Sigmoid colon (tissue), 4 donors: ENCODE measurements at regions not wholly inside any gene's neighbourhood (a gene's known extent, or its start where the extent isn't known, plus 50 kb on each side); places are given as distances from the start of the nearest gene placed in this dataset.

Source experiments
- CTCF ChIP-seq, 4 experiments: fragments of 450-650 bp in 3 of 4; fragments of 200-600 bp in 1 of 4; IDR thresholded peaks; one replicate each; pipeline ENCODE4 v1.5.1; 2016 to 2019; ENCODE audit warnings: antibody characterized with exemption in 4 of 4, mild to moderate bottlenecking in 3 of 4, moderate library complexity in 2 of 4
- EP300 ChIP-seq, 4 donors: sonication (generic); formaldehyde crosslinking; IDR thresholded peaks; one replicate each; pipeline ENCODE4 v1.6.1; 2017; ENCODE audit warnings: antibody characterized with exemption in 4 of 4
- POLR2A ChIP-seq, 2 donors: fragments of 450-650 bp; IDR thresholded peaks; one replicate each; pipeline ENCODE4 v1.6.1; 2016; ENCODE audit warnings: antibody characterized with exemption in 2 of 2, mild to moderate bottlenecking in 2 of 2, moderate library complexity in 2 of 2
- POLR2AphosphoS5 ChIP-seq, 4 donors: sonication (generic); formaldehyde crosslinking; IDR thresholded peaks; one replicate each; pipeline ENCODE4 v1.6.1; 2017; ENCODE audit warnings: antibody characterized with exemption in 4 of 4

- TF ChIP-seq CTCF (IDR thresholded peaks at IDR 0.05), result no peak
- no peak for TF ChIP-seq POLR2A (IDR thresholded peaks at IDR 0.05)
- no peak for TF ChIP-seq POLR2AphosphoS5 (IDR thresholded peaks at IDR 0.05)
- TF ChIP-seq EP300 (IDR thresholded peaks at IDR 0.05), result no peak
These were observed 217.4 kb upstream of the PSMD7 start for GRCh38 chr16:74079232-74079586.
